ENCODE measurements at regions not wholly inside any gene's neighbourhood (a gene's known extent, or its start where the extent isn't known, plus 50 kb on each side); places are given as distances from the start of the nearest gene placed in this dataset.
"Not testable (repeated sequence)": the region's sequence is repeated elsewhere in the genome, so short reads cannot be mapped to it uniquely, and the experiment has no call there.

DNA sequence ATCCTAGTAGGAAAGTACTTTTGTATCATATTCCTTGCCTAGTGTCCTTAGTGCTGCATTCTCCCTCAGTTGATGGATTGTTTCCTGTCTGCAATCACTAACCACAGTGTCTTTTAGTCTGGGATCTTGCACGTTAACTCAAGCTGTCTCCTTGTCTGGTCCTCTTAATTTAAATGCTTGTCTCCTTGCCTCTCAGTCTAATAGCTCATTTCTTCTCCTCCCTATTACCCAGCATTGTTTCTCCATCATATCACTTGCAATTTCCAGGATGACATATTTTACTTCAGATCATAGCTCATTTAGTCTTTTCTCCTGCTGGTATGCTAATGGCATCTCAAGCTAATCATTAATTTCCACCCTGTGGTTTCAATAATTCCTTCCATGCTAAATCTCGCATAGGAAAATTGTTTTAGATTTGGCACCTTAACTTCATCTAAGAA lies 2052.0 kb upstream of the C9orf72 start:
- DNase-seq (ENCODE audit: low read depth, low spot score) (no peak), ATAC-seq (no peak)
- TF ChIP-seq SIN3A (IDR thresholded peaks at IDR 0.05; ENCODE audit: borderline replicate concordance, insufficient read depth, low read depth, low read length) (no peak), TCF7L2 (IDR thresholded peaks at IDR 0.05; ENCODE audit: low read depth, low read length) (no peak), POLR2AphosphoS5 (IDR thresholded peaks at IDR 0.05; ENCODE audit: low read depth, low read length) (no peak)
- TF ChIP-seq, protein P1, sequence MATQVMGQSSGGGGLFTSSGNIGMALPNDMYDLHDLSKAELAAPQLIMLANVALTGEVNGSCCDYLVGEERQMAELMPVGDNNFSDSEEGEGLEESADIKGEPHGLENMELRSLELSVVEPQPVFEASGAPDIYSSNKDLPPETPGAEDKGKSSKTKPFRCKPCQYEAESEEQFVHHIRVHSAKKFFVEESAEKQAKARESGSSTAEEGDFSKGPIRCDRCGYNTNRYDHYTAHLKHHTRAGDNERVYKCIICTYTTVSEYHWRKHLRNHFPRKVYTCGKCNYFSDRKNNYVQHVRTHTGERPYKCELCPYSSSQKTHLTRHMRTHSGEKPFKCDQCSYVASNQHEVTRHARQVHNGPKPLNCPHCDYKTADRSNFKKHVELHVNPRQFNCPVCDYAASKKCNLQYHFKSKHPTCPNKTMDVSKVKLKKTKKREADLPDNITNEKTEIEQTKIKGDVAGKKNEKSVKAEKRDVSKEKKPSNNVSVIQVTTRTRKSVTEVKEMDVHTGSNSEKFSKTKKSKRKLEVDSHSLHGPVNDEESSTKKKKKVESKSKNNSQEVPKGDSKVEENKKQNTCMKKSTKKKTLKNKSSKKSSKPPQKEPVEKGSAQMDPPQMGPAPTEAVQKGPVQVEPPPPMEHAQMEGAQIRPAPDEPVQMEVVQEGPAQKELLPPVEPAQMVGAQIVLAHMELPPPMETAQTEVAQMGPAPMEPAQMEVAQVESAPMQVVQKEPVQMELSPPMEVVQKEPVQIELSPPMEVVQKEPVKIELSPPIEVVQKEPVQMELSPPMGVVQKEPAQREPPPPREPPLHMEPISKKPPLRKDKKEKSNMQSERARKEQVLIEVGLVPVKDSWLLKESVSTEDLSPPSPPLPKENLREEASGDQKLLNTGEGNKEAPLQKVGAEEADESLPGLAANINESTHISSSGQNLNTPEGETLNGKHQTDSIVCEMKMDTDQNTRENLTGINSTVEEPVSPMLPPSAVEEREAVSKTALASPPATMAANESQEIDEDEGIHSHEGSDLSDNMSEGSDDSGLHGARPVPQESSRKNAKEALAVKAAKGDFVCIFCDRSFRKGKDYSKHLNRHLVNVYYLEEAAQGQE (IDR thresholded peaks at IDR 0.05; ENCODE audit: insufficient read depth in 1 of 2, low read depth in 2 of 2, low read length in 1 of 2), result no peak
- TF ChIP-seq, protein P2, sequence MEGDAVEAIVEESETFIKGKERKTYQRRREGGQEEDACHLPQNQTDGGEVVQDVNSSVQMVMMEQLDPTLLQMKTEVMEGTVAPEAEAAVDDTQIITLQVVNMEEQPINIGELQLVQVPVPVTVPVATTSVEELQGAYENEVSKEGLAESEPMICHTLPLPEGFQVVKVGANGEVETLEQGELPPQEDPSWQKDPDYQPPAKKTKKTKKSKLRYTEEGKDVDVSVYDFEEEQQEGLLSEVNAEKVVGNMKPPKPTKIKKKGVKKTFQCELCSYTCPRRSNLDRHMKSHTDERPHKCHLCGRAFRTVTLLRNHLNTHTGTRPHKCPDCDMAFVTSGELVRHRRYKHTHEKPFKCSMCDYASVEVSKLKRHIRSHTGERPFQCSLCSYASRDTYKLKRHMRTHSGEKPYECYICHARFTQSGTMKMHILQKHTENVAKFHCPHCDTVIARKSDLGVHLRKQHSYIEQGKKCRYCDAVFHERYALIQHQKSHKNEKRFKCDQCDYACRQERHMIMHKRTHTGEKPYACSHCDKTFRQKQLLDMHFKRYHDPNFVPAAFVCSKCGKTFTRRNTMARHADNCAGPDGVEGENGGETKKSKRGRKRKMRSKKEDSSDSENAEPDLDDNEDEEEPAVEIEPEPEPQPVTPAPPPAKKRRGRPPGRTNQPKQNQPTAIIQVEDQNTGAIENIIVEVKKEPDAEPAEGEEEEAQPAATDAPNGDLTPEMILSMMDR (IDR thresholded peaks at IDR 0.05), result no peak
- H3K4me3 ChIP-seq (ENCODE audit: low read depth in 2 of 2, low read length in 2 of 2), result no peak overlapping the region
- no peaks in the 10 kb centered on the region for H3K4me1 ChIP-seq (ENCODE audit: control insufficient read depth, insufficient read depth, low read length)
- H3K36me3 ChIP-seq (ENCODE audit: control insufficient read depth, insufficient read depth, low read length), result no peaks in the 10 kb centered on the region
- H3K27me3 ChIP-seq (ENCODE audit: control insufficient read depth, insufficient read depth, low read length), result no peaks in the 10 kb centered on the region
- H3K27ac ChIP-seq (ENCODE audit: low read length), result no peak overlapping the region
- intact Hi-C loops (cut with micrococcal nuclease; ENCODE audit: unreplicated experiment) (no loop called here), in situ Hi-C loops (cut with HindIII; ENCODE audit: low pct_unique_long_range_greater_than_20kb, low sequenced_read_pairs) (no loop called here)
- no peaks in the 10 kb centered on the region for H3K9me3 ChIP-seq (ENCODE audit: control insufficient read depth, insufficient read depth, low read depth, low read length)
- BruUV-seq (replicated peaks), result no TSS peak
- ChIA-PET POLR2A (interaction anchor here (0.7 kb wide), 1 partner anchor 23 kb away, joined by 4 read pairs; no protein-coding TSS in a partner anchor), CTCF (no interaction called here)

DNA sequence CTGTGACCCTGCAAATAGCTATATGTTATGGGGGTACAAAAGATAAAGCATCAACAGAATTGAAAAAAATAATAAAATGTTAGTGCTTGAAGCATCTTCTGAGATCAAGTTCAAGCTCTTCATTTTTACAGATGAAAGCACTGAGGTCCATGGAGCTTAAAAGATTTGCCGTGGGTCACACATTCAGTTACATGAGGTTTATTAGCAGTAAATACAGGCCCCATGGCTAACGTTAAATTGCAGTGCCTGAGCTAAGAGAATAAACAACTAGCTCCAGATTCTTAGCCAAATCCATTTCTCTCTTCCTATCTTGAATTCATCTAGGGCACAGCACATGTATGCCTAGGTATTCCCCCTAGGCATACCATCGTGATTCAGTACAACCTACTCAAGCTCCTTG lies 2052.7 kb upstream of the C9orf72 start:
- in situ Hi-C loops (cut with HindIII; ENCODE audit: low pct_unique_long_range_greater_than_20kb, low sequenced_read_pairs), result no loop called here
- no peak for DNase-seq (ENCODE audit: low read depth, low spot score)
- no peak overlapping the region for H3K4me3 ChIP-seq (ENCODE audit: low read depth in 2 of 2, low read length in 2 of 2)
- no peaks in the 10 kb centered on the region for H3K27me3 ChIP-seq (ENCODE audit: control insufficient read depth, insufficient read depth, low read length)
- TF ChIP-seq, protein P2 (IDR thresholded peaks at IDR 0.05), result no peak
- TF ChIP-seq TCF7L2 (IDR thresholded peaks at IDR 0.05; ENCODE audit: low read depth, low read length) (no peak), SIN3A (IDR thresholded peaks at IDR 0.05; ENCODE audit: borderline replicate concordance, insufficient read depth, low read depth, low read length) (no peak), POLR2AphosphoS5 (IDR thresholded peaks at IDR 0.05; ENCODE audit: low read depth, low read length) (no peak)
- TF ChIP-seq, protein P1 (IDR thresholded peaks at IDR 0.05; ENCODE audit: insufficient read depth in 1 of 2, low read depth in 2 of 2, low read length in 1 of 2), result no peak
- H3K4me1 ChIP-seq (ENCODE audit: control insufficient read depth, insufficient read depth, low read length), result no peaks in the 10 kb centered on the region
- no peak for ATAC-seq
- intact Hi-C loops (cut with micrococcal nuclease; ENCODE audit: unreplicated experiment), result no loop called here
- H3K36me3 ChIP-seq (ENCODE audit: control insufficient read depth, insufficient read depth, low read length), result no peaks in the 10 kb centered on the region
- H3K9me3 ChIP-seq (ENCODE audit: control insufficient read depth, insufficient read depth, low read depth, low read length), result no peaks in the 10 kb centered on the region
- ChIA-PET CTCF (no interaction called here), POLR2A (no interaction called here)
- no TSS peak for BruUV-seq (replicated peaks)
- H3K27ac ChIP-seq (ENCODE audit: low read length), result no peak overlapping the region

DNA sequence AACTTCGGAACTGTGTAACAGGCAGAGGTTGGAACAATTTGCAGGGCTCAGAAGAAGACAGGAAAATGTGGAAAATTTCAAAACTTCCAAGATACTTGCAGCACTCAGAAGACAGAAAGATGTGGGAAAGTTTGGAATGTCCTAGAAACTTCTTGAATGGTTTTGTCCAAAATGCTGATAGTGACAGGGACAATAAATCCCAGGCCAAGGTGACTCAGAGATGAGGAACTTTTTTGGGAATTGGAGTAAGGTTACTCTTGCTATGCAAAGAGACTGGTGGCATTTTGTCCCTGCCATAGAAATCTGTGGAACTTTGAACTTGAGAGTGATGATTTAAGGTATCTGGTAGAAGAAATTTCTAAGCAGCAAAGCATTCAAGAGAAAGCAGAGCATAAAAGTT lies 2055.6 kb upstream of the C9orf72 start:
- in situ Hi-C loops (cut with HindIII; ENCODE audit: low pct_unique_long_range_greater_than_20kb, low sequenced_read_pairs), result not testable (repeated sequence)

More for the DNA sequence above, 2055.6 kb upstream of the C9orf72 start:
- H3K36me3 ChIP-seq (ENCODE audit: control insufficient read depth, insufficient read depth, low read length); DNase-seq (ENCODE audit: low read depth, low spot score); H3K4me1 ChIP-seq (ENCODE audit: control insufficient read depth, insufficient read depth, low read length); H3K27me3 ChIP-seq (ENCODE audit: control insufficient read depth, insufficient read depth, low read length); H3K27ac ChIP-seq (ENCODE audit: low read length); CTCF ChIA-PET; intact Hi-C loops (cut with micrococcal nuclease; ENCODE audit: unreplicated experiment); H3K9me3 ChIP-seq (ENCODE audit: control insufficient read depth, insufficient read depth, low read depth, low read length); BruUV-seq (replicated peaks); ATAC-seq; H3K4me3 ChIP-seq (ENCODE audit: low read depth in 2 of 2, low read length in 2 of 2); POLR2A ChIA-PET: not testable (repeated sequence)
